Fibroblast of lung (primary cell): ENCODE measurements at regions not wholly inside any gene's neighbourhood (a gene's known extent, or its start where the extent isn't known, plus 50 kb on each side); places are given as distances from the start of the nearest gene placed in this dataset.

ENCODE experiments used
- EZH2 ChIP-seq: IDR thresholded peaks from 2 replicates; pipeline ENCODE4 v1.5.1; 2012; ENCODE audit warnings: low read length, control low read depth, mild to moderate bottlenecking; ENCODE audit errors: missing control alignments
- TF ChIP-seq, protein P1 (sequence below), 2 donors: IDR thresholded peaks in 1 of 2; conservative IDR thresholded peaks in 1 of 2; 1 replicate in 1 of 2; 2 replicates in 1 of 2; pipeline ENCODE4 v1.5.1; 2011 to 2012; ENCODE audit warnings: low read length in 2 of 2, control low read depth in 1 of 2, inconsistent platforms in 1 of 2, low read depth in 1 of 2, mild to moderate bottlenecking in 1 of 2

GRCh38 chr9:85427772-85428171, 314.0 kb downstream of the AGTPBP1 start:
- TF ChIP-seq, protein P1, sequence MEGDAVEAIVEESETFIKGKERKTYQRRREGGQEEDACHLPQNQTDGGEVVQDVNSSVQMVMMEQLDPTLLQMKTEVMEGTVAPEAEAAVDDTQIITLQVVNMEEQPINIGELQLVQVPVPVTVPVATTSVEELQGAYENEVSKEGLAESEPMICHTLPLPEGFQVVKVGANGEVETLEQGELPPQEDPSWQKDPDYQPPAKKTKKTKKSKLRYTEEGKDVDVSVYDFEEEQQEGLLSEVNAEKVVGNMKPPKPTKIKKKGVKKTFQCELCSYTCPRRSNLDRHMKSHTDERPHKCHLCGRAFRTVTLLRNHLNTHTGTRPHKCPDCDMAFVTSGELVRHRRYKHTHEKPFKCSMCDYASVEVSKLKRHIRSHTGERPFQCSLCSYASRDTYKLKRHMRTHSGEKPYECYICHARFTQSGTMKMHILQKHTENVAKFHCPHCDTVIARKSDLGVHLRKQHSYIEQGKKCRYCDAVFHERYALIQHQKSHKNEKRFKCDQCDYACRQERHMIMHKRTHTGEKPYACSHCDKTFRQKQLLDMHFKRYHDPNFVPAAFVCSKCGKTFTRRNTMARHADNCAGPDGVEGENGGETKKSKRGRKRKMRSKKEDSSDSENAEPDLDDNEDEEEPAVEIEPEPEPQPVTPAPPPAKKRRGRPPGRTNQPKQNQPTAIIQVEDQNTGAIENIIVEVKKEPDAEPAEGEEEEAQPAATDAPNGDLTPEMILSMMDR (conservative IDR thresholded peaks at IDR 0.05 in 1 of 2, IDR thresholded peaks at IDR 0.05 in 1 of 2; ENCODE audit: low read depth in 1 of 2, low read length in 2 of 2) = no peak
- TF ChIP-seq EZH2 = no peak
